CD4-positive, CD25-positive, alpha-beta regulatory T cell (primary cell): ENCODE measurements at regions not wholly inside any gene's neighbourhood (a gene's known extent, or its start where the extent isn't known, plus 50 kb on each side); places are given as distances from the start of the nearest gene placed in this dataset.

Experiments
- ATAC-seq, 2 donors: fragments of 150-1000 bp; cut with Tn5 transposase; one replicate each; pipeline ENCODE4 v1.10.0; 2021; ENCODE audit warnings: low read depth in 2 of 2, moderate number of reproducible peaks in 2 of 2, moderate library complexity in 1 of 2
- DNase-seq, 3 donors: peaks; one replicate each; pipeline versions ENCODE4 v3.0.0 to v3.0.0-alpha.2; 2012 to 2022; ENCODE audit warnings: mixed read lengths in 1 of 3
- H3K27ac ChIP-seq: one replicate; pipeline ENCODE4 v1.7.0; 2013; ENCODE audit warnings: mild to moderate bottlenecking, low read length; ENCODE audit not compliant: insufficient read depth, poor library complexity, severe bottlenecking
- H3K27me3 ChIP-seq: one replicate; pipeline ENCODE4 v1.7.0; 2013; ENCODE audit warnings: low read length; ENCODE audit not compliant: control insufficient read depth, insufficient read depth
- H3K36me3 ChIP-seq: one replicate; pipeline ENCODE4 v1.7.0; 2013; ENCODE audit warnings: mild to moderate bottlenecking, low read length, moderate library complexity; ENCODE audit not compliant: control insufficient read depth, insufficient read depth
- H3K4me1 ChIP-seq: 2 replicates; pipeline ENCODE4 v1.7.0; 2013; ENCODE audit warnings: mild to moderate bottlenecking, low read length; ENCODE audit not compliant: insufficient read depth, control insufficient read depth, poor library complexity, severe bottlenecking
- H3K4me3 ChIP-seq: one replicate; pipeline ENCODE4 v1.7.0; 2013; ENCODE audit warnings: low read depth, mild to moderate bottlenecking, low read length, moderate library complexity
- H3K9me3 ChIP-seq, 2 experiments: 1 replicate in 1 of 2; 2 replicates in 1 of 2; pipeline ENCODE4 v1.7.0; 2013; ENCODE audit warnings: low read length in 2 of 2, mild to moderate bottlenecking in 1 of 2, moderate library complexity in 1 of 2; ENCODE audit not compliant: control insufficient read depth in 2 of 2
- H3K27ac Mint-ChIP-seq, 3 donors: one replicate each; pipeline ENCODE4 v1.8.0; 2020 to 2022; ENCODE audit warnings: mild to moderate bottlenecking in 3 of 3, mixed read lengths in 3 of 3, moderate library complexity in 2 of 3
- H3K27me3 Mint-ChIP-seq: one replicate; pipeline ENCODE4 v1.8.0; 2022; ENCODE audit warnings: mild to moderate bottlenecking, mixed read lengths
- H3K36me3 Mint-ChIP-seq: one replicate; pipeline ENCODE4 v1.8.0; 2020; ENCODE audit warnings: mixed read lengths
- H3K4me1 Mint-ChIP-seq, 4 donors: one replicate each; pipeline ENCODE4 v1.8.0; 2020 to 2022; ENCODE audit warnings: mixed read lengths in 4 of 4, mild to moderate bottlenecking in 1 of 4
- H3K4me3 Mint-ChIP-seq, 4 donors: one replicate each; pipeline ENCODE4 v1.8.0; 2020 to 2022; ENCODE audit warnings: mild to moderate bottlenecking in 4 of 4, mixed read lengths in 4 of 4, moderate library complexity in 3 of 4
- H3K9me3 Mint-ChIP-seq, 7 donors: one replicate each; pipeline ENCODE4 v1.8.0; 2020 to 2022; ENCODE audit warnings: mixed read lengths in 7 of 7, mild to moderate bottlenecking in 3 of 7, moderate library complexity in 2 of 7

- no peak overlapping the region for H3K4me3 ChIP-seq
- no peak overlapping the region for H3K27ac ChIP-seq
- Mint-ChIP-seq H3K27me3 (no peaks in the 10 kb centered on the region), H3K9me3 (peaks cover 0 to 2% (median 0%) of the 10 kb centered on the region in 7 donors), H3K36me3 (no peaks in the 10 kb centered on the region), H3K4me1 (no peaks in the 10 kb centered on the region), H3K27ac (no peak overlapping the region), H3K4me3 (no peak overlapping the region)
- DNase-seq: no peak
- no peak for ATAC-seq
- no peaks in the 10 kb centered on the region for H3K27me3 ChIP-seq
- no peaks in the 10 kb centered on the region for H3K9me3 ChIP-seq
- no peaks in the 10 kb centered on the region for H3K4me1 ChIP-seq
- H3K36me3 ChIP-seq: no peaks in the 10 kb centered on the region
Observed at GRCh38 chr1:208525417-208525816, 281.2 kb upstream of the PLXNA2 start.

- ATAC-seq (no peak), DNase-seq (no peak)
- H3K4me3 ChIP-seq: no peak overlapping the region
- no peak overlapping the region for H3K4me3 Mint-ChIP-seq
- no peak overlapping the region for H3K27ac Mint-ChIP-seq
- no peaks in the 10 kb centered on the region for H3K9me3 ChIP-seq
- H3K4me1 ChIP-seq: no peaks in the 10 kb centered on the region
- H3K27me3 ChIP-seq: no peaks in the 10 kb centered on the region
- H3K36me3 Mint-ChIP-seq: no peaks in the 10 kb centered on the region
- H3K9me3 Mint-ChIP-seq: peaks cover 0 to 2% (median 0%) of the 10 kb centered on the region in 7 donors
- no peaks in the 10 kb centered on the region for H3K27me3 Mint-ChIP-seq
- no peaks in the 10 kb centered on the region for H3K36me3 ChIP-seq
- no peak overlapping the region for H3K27ac ChIP-seq
- no peaks in the 10 kb centered on the region for H3K4me1 Mint-ChIP-seq
Observed at GRCh38 chr1:208526613-208527125, 282.5 kb upstream of the PLXNA2 start.

GRCh38 chr1:208527156-208527555, 283.0 kb upstream of the PLXNA2 start:
- Mint-ChIP-seq H3K4me1 (no peaks in the 10 kb centered on the region), H3K27me3 (no peaks in the 10 kb centered on the region)

GRCh38 chr1:208528578-208529240, 284.5 kb upstream of the PLXNA2 start:
- H3K36me3 Mint-ChIP-seq: no peaks in the 10 kb centered on the region
- DNase-seq: no peak
- no peak overlapping the region for H3K27ac Mint-ChIP-seq
- Histone ChIP-seq H3K4me3 (no peak overlapping the region), H3K9me3 (no peaks in the 10 kb centered on the region), H3K27me3 (no peaks in the 10 kb centered on the region), H3K4me1 (no peaks in the 10 kb centered on the region), H3K27ac (no peak overlapping the region), H3K36me3 (no peaks in the 10 kb centered on the region)
- no peak for ATAC-seq
- H3K4me3 Mint-ChIP-seq: no peak overlapping the region
- H3K27me3 Mint-ChIP-seq: no peaks in the 10 kb centered on the region
- H3K4me1 Mint-ChIP-seq: no peaks in the 10 kb centered on the region
- H3K9me3 Mint-ChIP-seq: peaks cover 0 to 3% (median 0%) of the 10 kb centered on the region in 7 donors

More at GRCh38 chr1:208527156-208527555, 283.0 kb upstream of the PLXNA2 start:
- Mint-ChIP-seq H3K36me3 (no peaks in the 10 kb centered on the region), H3K27ac (no peak overlapping the region), H3K9me3 (peaks cover 0 to 3% (median 0%) of the 10 kb centered on the region in 7 donors), H3K4me3 (no peak overlapping the region)
- DNase-seq: no peak
- Histone ChIP-seq H3K9me3 (no peaks in the 10 kb centered on the region), H3K36me3 (no peaks in the 10 kb centered on the region), H3K27ac (no peak overlapping the region), H3K27me3 (no peaks in the 10 kb centered on the region), H3K4me1 (no peaks in the 10 kb centered on the region), H3K4me3 (no peak overlapping the region)
- ATAC-seq: no peak

DNA sequence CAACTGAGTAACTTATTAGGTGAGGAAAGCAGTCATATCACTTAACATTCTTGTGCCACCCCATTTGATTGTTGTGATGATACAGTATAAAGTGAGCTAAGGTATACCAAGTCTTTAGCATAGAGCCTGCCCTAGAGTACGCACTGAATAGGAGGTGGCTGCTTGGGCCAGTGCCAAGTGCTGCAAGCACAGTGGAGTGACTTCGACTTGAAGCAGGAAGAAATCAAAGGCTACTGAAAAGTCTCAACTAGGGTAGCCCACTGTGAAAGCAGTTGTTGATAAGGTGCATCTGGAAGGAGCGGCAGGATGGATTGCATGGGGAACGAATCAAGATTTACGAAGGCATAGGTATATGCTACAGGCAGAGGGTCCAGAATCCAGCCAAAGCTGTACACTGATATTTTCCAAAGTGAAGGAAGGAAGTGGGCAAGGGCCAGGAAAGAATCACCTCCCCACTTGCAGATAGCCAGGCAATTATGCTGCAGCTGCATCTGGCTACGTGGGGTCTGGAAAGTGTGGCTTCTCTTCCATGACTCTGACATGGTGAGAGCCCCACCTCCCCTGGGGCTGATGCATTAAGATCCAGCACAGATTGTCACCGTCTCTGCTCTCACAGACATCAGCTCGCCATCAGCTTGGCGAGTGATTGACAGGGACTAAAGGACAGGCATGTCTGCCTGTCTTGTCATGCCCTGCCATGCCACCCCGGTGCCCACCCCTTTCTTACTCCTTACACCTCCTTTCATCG, 287.0 kb upstream of the PLXNA2 start:
- Histone ChIP-seq H3K9me3 (no peaks in the 10 kb centered on the region), H3K27me3 (no peaks in the 10 kb centered on the region), H3K4me1 (no peaks in the 10 kb centered on the region), H3K27ac (no peak overlapping the region), H3K36me3 (no peaks in the 10 kb centered on the region), H3K4me3 (no peak overlapping the region)
- DNase-seq (no peak), ATAC-seq (no peak)
- H3K9me3 Mint-ChIP-seq: peaks cover 0 to 3% (median 0%) of the 10 kb centered on the region in 7 donors
- H3K27me3 Mint-ChIP-seq: no peaks in the 10 kb centered on the region
- H3K4me1 Mint-ChIP-seq: no peaks in the 10 kb centered on the region
- no peak overlapping the region for H3K4me3 Mint-ChIP-seq
- no peaks in the 10 kb centered on the region for H3K36me3 Mint-ChIP-seq
- no peak overlapping the region for H3K27ac Mint-ChIP-seq

- no peak overlapping the region for H3K27ac ChIP-seq
- Mint-ChIP-seq H3K36me3 (no peaks in the 10 kb centered on the region), H3K4me3 (no peak overlapping the region), H3K27me3 (no peaks in the 10 kb centered on the region), H3K9me3 (peaks cover 0 to 2% (median 0%) of the 10 kb centered on the region in 7 donors), H3K27ac (no peak overlapping the region), H3K4me1 (no peaks in the 10 kb centered on the region)
- DNase-seq (no peak), ATAC-seq (no peak)
- H3K27me3 ChIP-seq: no peaks in the 10 kb centered on the region
- no peaks in the 10 kb centered on the region for H3K9me3 ChIP-seq
- no peaks in the 10 kb centered on the region for H3K4me1 ChIP-seq
- no peak overlapping the region for H3K4me3 ChIP-seq
- no peaks in the 10 kb centered on the region for H3K36me3 ChIP-seq
Observed at GRCh38 chr1:208533746-208534598, 289.8 kb upstream of the PLXNA2 start.

DNA sequence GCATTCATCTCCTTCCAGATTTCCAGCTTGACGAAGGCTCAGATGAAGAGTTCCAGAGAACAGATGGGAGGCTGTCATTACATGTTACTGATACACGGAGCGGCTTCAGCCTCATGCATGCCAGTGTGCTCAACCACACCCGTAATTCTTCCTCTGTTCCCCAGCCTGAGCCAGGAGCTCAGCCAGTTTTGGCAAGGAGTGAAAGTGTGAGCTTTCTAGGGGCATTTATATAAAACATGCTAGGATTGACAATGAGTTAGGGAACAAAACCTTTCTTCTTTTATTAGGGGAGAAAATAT, 290.4 kb upstream of the PLXNA2 start:
- Mint-ChIP-seq H3K4me3 (no peak overlapping the region), H3K36me3 (no peaks in the 10 kb centered on the region), H3K27ac (no peak overlapping the region), H3K27me3 (no peaks in the 10 kb centered on the region), H3K4me1 (no peaks in the 10 kb centered on the region), H3K9me3 (peaks cover 0 to 2% (median 0%) of the 10 kb centered on the region in 7 donors)
- H3K9me3 ChIP-seq: no peaks in the 10 kb centered on the region
- no peaks in the 10 kb centered on the region for H3K27me3 ChIP-seq
- H3K27ac ChIP-seq: no peak overlapping the region
- H3K4me3 ChIP-seq: no peak overlapping the region
- ATAC-seq (no peak), DNase-seq (no peak)
- H3K36me3 ChIP-seq: no peaks in the 10 kb centered on the region
- H3K4me1 ChIP-seq: no peaks in the 10 kb centered on the region
